Head of caudate nucleus (tissue), 42 donors: ENCODE measurements at regions not wholly inside any gene's neighbourhood (a gene's known extent, or its start where the extent isn't known, plus 50 kb on each side); places are given as distances from the start of the nearest gene placed in this dataset.
"Not testable (repeated sequence)": the region's sequence is repeated elsewhere in the genome, so short reads cannot be mapped to it uniquely, and the experiment has no call there.

Experiments used
- DNase-seq, 42 donors: peaks; one replicate each; pipeline versions ENCODE4 v3.0.0 to v3.0.0-alpha.2; 2020 to 2021; ENCODE audit warnings: mixed read lengths in 7 of 42
- intact Hi-C: fragments of 100-400 bp; cut with DNase I; formaldehyde crosslinking; loops from one replicate; pipeline ENCODE4 v1.15.0; 2022

GRCh38 chr13:87954091-87954490 lies 282.9 kb downstream of the SLITRK5 start:
- intact Hi-C loops = no loop called here
- DNase-seq = no peak

GRCh38 chr13:87961546-87961945 lies 290.4 kb downstream of the SLITRK5 start:
- no peak for DNase-seq

DNA sequence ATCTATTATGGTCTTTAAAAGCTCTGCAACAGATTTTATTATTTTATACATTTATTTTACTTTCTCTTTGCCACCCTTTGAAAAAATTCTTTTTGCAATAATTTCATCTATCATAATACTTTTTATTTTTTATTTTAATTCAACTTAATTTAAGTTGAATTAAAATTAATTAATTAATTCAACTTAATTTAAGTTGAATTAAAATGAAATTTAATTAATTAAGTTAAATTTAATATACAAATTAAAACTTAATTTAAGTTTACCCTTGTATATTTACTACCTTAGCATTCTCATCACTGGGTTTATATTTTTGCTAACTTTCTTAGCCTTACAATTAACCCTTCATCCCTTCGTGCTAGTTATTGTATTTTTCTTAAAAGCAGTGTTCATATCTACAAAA lies 301.4 kb downstream of the SLITRK5 start:
- DNase-seq = no peak
- intact Hi-C loops = no loop called here

More at GRCh38 chr13:87961546-87961945, 290.4 kb downstream of the SLITRK5 start:
- intact Hi-C loops = no loop called here

DNA sequence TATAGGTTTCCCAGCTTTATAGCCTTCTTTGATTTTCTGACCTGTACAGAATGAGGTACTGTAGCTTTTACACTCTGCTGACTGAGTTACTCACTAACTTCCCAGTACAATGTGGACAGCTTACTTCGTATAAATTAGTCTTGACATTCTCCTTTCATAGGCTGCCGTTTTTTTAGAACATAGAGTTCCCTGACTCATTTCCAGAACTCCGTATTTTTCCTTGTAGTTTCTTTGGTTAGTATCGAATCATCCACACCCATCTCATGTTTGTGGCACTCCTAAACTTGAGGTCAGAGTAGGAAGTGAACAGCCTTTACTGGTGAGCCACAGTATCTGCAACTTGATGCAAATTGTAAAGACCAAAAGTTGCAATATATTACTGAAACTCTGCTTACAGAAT lies 303.9 kb downstream of the SLITRK5 start:
- intact Hi-C loops = no loop called here
- no peak for DNase-seq

- intact Hi-C loops, DNase-seq: not testable (repeated sequence)
Observed at GRCh38 chr13:87976650-87977049, 305.5 kb downstream of the SLITRK5 start.

DNA sequence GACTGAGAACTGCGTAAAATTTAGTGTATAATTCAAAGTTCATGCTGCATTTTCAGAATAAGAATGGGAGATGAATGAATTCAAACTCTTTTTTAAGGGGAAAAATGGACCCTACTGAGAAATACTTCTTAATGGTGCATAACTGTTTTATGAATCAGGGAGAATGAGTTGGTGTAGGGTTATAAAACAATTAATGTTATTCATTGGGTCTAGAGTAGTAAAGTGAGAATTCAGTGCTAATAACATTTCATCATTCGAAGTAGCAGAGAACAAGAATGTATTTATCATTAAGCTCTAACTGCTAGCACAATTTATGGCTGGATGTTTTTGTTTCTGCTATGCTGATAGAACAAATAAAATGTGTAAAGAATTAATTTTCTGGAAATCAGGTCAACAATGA lies 310.2 kb downstream of the SLITRK5 start:
- no peak for DNase-seq

DNA sequence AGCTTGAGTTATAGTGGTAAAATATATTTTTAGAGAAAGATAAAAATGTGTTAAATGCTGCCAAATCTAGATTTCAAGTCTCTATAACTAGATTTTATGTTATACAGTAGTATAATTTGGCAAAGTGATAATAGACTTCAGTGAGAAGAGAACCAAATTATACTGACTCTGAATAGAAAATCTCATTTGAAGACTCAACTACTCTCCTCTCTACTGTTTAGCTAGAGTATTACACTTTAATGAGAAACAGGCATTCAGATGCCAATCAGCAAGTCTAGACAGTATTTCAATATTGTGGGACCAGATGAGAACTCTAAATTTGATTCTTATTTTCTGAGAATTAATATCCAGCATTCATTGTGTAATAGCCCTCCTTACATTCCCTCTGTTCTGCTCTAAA lies 311.2 kb downstream of the SLITRK5 start:
- no peak for DNase-seq
- intact Hi-C loops = no loop called here

More for the DNA sequence above, 310.2 kb downstream of the SLITRK5 start:
- intact Hi-C loops = no loop called here

DNA sequence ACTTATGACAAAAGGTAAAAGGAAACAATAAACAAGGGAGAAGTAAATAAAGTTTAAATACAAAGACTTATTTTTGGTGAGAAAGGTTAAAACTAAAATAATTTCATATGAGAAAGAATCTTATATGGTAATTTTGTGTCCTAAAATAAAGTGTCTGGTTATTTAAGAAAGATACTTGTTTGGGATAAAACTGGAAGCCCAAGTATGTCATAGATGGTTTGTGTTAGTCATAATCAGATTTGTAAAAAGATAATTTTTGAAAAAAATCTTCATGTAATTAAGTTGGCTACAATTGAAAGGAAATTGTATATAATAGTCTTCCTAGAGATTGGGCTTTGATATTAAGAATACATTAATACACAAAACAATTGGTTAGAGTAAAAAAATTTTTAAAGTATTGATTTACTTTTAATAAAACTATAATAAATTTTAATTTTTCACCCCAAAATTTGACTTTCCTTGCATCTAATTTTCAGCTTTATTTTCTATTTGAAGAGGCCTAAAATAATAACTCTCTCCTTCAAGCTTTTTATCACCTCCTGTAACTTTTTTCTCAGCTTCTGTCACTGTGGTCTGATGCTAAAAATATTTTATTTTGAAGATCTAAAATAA lies 315.6 kb downstream of the SLITRK5 start:
- DNase-seq = no peak
- intact Hi-C loops = no loop called here

DNA sequence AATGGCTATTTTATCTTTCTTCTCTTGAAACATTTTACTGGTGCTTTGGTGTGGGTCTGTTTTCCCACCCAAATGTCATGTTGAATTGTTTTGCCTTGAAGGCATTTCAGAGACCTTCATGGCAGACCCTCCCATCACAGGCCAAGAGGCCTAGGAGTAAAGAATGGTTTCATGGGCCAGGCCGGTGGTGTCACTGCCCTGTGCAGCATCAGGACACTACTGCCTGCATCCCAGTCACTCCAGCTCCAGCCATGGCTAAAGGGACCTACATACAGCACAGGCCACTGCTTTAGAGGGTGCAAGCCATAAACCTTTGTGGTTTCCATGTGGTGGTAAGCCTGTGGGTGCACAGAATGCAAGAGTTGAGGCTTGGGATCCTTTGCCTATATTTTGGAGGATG lies 326.9 kb downstream of the SLITRK5 start:
- intact Hi-C loops = no loop called here
- DNase-seq = no peak

- intact Hi-C loops = no loop called here
- no peak for DNase-seq
Observed at GRCh38 chr13:87999240-87999700, 328.1 kb downstream of the SLITRK5 start.

DNA sequence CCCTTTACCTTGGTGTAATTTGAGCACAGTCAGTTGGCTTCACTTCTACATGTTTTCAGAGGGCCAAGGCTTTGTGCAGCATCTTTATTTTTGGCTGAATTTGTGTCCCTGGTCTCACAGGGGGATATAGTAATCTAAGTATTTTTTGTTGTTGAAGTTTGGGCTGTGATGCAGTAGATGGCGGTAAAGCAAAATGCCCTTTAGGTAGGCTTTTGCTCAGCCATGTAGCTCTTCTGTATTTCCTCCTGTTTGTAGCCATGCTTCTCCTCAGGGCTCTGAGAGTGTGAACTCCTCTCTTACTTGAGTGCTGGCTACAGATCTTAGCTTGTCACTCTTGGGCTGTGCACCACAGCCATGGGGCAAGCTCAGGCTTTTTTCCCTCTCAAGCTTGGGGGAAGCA lies 328.6 kb downstream of the SLITRK5 start:
- no peak for DNase-seq
- intact Hi-C loops = no loop called here

DNA sequence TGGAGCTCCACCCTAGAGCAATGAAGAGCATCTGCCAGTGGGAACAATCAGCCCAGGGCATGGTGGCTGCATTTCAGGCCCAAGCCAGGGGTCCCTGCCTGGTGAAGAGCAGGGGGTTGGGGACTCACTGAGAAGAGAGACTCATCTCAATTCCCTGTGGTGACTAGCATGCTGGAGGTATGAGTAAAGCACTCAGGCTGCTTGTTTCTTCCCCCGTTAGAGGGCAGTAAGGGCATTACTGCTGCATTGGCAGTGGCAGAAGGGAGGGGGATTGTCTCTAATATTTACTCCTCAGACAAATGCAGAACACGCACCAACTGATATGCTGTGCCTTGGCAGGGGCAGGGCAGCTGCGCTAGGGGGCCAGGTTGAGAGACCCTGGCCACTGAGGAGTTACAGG lies 329.1 kb downstream of the SLITRK5 start:
- intact Hi-C loops = no loop called here
- DNase-seq = no peak

GRCh38 chr13:88000787-88001186 lies 329.6 kb downstream of the SLITRK5 start:
- intact Hi-C loops = no loop called here

GRCh38 chr13:88005188-88005587 lies 334.0 kb downstream of the SLITRK5 start:
- no peak for DNase-seq
- intact Hi-C loops = no loop called here

More at GRCh38 chr13:88000787-88001186, 329.6 kb downstream of the SLITRK5 start:
- DNase-seq = no peak

- no peak for DNase-seq
- intact Hi-C loops = no loop called here
Observed at GRCh38 chr13:88014527-88014926, 343.4 kb downstream of the SLITRK5 start.

- intact Hi-C loops = no loop called here
- DNase-seq = no peak
Observed at GRCh38 chr13:88022431-88023208, 351.4 kb downstream of the SLITRK5 start.

- intact Hi-C loops = no loop called here
- DNase-seq = no peak
Observed at GRCh38 chr13:88026241-88026640, 355.1 kb downstream of the SLITRK5 start.

DNA sequence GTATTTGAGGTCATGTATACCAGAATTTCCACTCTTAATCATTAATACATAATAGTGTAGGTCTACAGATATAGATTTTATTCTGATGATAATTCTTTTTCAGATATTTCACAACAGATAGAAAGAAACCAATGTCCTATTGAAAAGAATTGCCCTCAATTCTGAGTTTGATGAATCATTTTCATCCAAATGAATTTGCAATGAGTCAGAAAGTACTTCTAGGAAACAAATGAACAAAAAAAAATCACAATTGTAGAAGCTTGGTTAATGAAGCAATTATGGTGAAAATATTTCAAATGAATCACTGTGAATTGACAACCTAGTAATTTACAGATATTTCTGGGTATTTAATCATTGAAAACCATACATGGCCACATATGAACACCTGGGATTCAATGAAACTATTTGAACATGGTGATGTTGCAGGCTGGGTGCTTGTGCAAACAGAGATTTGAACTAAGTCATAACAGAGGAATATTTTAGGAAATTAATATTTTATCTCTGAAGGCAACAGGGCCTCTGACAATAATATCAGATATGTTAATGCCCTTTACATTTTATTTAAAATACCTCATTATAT lies 360.9 kb downstream of the SLITRK5 start:
- DNase-seq = no peak
- intact Hi-C loops = no loop called here

DNA sequence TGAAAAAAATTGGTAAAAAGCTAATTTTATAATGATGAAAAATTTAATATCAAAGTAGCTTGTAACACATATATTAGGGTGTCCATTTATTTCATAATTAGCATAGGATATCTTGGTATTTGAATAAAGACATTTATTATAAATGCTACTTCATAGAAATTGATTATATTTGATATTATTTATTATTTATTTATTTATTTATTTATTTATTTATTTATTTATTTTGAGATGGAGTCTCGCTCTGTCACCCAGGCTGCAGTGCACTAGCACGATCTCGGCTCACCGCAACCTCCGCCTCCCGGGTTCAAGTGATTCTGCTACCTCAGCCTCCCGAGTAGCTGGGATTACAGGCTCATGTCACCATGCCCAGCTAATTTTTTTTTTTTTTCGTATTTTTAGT lies 365.0 kb downstream of the SLITRK5 start:
- intact Hi-C loops, DNase-seq: not testable (repeated sequence)

DNA sequence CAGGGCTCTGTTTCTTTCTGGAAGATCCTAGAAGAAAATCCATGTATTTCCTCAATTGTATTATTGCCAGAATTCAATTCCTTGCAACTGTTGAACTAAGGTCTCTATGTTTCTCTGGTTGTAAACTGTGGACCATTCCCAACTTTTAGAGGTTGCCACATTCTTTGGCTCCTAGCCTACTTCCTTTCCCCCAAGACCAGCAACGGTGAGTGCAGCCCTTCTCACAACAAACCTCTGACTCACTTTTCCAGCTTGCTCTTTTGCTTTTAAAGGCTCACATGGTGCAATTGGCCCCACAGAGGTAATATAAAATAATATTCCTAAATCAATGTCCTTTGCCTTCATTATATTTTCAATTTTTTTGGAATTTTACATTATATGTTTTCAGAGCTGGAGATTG lies 371.3 kb downstream of the SLITRK5 start:
- intact Hi-C loops = no loop called here

More for the DNA sequence above, 371.3 kb downstream of the SLITRK5 start:
- DNase-seq = no peak
